Ureter (tissue), 1 donor: ENCODE measurements at regions not wholly inside any gene's neighbourhood (a gene's known extent, or its start where the extent isn't known, plus 50 kb on each side); places are given as distances from the start of the nearest gene placed in this dataset.
"Not testable (repeated sequence)": the region's sequence is repeated elsewhere in the genome, so short reads cannot be mapped to it uniquely, and the experiment has no call there.

ENCODE experiments used
- DNase-seq: peaks from one replicate; pipeline ENCODE4 v3.0.0-alpha.2; 2020; ENCODE audit warnings: low spot score
- donor health status: DM: yes; HTN: yes; CAD: no.

- no peak for DNase-seq
Measured at GRCh38 chr9:90053027-90053426, 448.2 kb downstream of the GADD45G start.

DNA sequence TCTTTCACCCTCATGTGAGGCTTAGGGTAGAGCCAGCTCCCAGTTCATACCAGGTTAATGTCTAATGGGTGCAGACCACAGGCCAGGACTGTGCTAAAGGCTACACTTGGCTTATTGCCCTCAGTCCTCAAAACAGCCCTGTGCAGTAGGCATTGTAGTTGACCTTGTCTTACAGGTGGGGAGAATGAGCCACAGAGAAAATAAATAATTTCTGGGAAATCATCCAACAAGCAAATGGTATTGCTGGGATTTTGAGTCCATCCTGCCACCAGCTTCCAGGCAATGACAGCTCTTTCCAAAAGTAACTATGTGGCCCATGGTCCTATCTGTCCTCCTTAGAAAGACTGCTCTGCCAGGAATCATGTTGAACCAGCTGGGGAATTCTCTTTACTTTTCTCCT lies 450.0 kb downstream of the GADD45G start:
- no peak for DNase-seq

DNA sequence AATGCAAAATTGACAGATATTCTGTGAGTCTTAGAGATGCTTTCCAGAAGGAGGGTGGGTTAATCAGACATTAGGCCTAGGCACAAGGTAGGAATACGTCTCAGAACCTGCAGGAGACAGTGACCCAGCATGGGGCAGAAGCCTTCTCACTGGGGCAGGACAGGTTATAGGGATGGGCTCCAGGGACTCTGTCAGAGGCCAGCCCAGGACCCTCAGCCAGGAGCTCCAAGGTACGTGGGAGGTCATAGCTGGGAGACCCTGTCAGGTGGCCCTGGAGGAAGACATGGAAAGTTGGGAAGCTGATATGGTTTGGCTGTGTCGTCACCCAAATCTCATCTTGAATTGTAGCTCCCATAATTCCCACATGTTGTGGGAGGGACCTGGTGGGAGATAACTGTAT lies 450.4 kb downstream of the GADD45G start:
- DNase-seq = no peak

GRCh38 chr9:90057361-90057760 lies 452.5 kb downstream of the GADD45G start:
- DNase-seq = no peak

DNA sequence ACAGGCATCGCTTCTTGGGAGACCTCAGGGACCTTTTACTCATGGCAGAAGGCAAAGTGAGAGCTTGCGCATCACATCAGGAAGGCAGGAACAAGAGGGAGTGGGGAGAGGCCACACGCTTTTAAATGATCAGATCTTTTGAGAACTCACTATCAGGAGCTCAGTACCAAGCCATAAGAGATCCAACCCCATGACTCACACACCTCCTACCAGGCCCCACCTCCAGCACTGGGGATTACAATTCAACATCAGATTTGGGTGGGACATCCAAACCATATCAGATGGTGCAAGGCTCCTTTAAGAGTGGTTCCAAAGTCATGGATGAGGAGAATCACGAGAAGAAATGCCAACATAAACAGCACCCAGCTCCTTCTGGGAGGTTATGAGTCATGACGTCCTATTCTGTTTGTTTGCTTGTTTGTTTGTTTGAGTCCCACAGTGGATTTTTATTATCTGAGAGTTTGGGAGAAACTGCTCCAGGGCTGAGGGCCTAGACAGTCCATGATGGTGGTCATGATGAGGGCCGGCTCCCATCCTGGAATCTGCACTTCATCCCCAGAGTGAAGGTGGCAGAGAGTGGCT lies 453.5 kb downstream of the GADD45G start:
- DNase-seq = no peak

DNA sequence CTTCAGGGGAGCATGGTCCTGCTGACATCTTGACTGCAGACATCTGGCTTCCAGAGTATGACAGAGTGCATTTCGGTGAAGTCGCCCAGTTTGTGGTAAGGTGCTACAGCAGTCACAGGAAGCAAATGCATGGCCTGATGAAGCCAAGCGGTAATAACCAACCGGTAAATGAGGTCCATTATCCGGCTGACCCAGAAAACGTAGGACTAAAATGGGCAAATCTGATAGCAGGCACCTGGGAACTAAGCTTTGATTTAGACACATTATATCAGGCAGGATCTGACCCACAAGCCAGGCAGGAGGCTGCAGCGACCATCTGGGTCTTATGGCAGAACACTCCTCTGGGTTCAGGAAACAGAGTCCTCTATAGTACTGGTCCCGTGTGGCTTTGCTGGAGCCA lies 454.6 kb downstream of the GADD45G start:
- no peak for DNase-seq

DNA sequence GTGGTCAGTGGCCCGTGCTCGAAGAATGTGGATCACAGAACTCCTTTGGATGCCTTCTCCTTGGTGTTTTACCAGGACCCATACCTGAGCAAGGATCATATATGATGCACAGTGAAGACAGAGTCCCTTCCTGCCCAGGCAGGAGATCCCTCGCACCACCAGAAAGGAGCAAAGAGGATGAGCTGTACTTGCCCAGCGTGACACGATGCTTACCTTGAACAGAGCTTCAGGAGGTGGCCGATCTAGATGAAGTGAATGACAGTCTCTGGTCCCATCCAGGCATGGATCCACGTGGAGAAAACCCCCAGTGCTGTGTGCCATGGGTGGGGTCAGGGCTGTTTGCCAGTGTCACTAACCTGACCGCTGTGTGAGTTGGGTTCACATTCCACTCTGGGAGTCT lies 455.4 kb downstream of the GADD45G start:
- no peak for DNase-seq

DNA sequence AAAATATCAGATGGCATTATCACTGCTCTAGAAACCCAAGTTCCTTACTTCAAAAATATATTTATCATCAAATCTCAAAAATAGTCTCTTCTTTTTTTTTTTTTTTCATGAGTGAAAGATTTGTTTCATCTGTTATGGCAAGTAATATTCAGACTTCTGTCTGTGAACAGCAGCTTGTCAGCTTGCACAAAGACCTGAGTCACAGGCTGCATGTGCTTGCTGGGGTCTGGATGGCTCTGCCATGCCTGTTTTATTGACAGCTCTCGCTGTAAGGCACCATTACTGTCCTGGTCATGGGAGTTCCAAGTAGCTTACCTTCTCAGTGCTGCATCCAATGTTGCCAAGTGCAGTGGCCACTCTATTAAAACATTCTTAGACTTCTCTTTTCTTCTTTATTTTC lies 456.4 kb downstream of the GADD45G start:
- no peak for DNase-seq

- DNase-seq = no peak
Measured at GRCh38 chr9:90062982-90063381, 458.2 kb downstream of the GADD45G start.

- no peak for DNase-seq
Measured at GRCh38 chr9:90064248-90064647, 459.4 kb downstream of the GADD45G start.

- no peak for DNase-seq
Measured at GRCh38 chr9:90064971-90065370, 460.2 kb downstream of the GADD45G start.

DNA sequence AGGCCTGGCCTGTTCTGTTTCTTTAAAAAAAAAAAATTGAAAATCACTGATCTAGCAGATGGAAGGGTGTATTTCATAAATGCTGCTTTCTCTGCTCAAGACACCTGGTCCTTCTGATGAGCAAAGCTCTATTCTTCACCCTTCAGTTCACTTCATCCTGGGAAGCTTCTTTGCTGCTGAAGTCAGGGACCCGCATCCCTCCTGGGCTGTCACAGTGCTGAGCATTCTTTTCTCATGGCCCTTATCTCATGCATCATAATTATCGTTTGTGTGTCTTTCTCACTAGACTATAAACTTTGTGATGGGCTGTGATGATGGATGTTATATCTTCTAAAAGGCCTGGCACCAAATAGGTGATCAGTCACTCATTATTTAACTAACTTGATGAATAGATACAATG lies 461.0 kb downstream of the GADD45G start:
- no peak for DNase-seq

DNA sequence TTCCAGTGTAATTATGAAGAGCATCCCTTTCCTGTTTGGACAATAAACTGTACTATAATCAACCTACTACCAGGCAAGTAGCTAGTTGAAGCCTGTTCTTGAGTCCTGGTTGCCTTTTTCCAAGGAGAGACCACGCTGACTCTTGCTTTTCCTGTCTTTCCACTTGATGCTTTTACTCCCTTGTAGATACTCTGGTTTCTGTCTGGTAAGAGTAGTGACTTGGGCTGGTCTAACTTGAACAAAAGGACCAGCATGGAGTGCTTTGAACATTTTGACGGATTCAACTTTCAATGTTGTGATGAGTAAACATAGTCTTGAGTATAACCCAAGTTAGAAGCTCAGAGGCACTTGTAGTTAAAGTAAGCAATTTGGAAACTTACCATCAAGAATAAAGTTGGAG lies 464.3 kb downstream of the GADD45G start:
- no peak for DNase-seq

- DNase-seq = no peak
Measured at GRCh38 chr9:90070056-90070455, 465.2 kb downstream of the GADD45G start.

DNA sequence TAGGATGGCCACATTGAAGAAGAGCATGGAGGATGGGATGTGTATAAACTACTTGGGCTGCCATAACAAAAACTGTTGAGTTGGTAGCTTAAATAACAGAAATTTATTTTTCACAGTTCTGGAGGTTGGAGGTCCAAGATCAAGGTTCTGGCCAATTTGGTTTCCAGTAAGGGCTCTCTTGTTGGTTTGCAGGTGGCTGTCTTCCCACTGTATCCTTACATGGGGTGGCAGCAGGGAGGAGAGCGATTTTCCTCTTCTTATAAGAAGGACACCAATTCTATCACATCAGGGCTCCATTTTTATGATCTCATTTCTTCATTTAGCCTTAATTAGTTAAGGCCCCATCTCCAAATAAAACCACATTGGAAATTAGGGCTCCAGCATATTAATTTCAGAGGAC lies 465.7 kb downstream of the GADD45G start:
- DNase-seq = no peak

DNA sequence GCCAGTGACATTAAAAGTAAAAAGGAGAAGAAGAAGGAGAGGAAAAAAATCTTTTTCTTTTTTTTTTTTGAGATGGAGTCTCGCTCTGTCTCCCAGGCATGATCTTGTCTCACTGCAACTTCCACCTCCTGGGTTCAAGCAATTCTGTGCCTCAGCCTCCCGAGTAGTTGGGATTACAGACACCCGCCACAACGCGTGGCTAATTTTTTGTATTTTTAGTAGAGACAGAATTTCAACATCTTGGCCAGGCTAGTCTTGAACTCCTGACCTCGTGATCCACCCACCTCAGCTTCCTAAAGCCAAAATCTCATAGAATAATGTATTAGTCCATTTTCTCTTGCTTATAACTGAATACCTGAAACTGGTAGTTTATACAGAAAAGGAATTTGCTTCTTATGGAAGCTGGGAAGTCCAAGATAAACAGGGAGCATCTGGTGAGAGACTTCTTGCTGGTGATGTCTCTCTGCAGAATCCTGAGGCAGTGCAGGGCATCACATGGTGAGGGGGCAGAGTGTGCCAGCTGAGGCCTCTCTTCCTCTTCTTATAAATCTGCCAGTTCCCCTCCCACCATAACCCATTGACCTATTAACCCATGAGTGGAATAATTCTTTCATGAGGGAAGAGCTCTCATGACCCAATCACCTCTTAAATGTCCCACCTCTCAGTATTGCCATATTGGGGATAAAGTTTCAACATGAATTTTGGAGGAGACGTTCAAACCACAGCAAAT lies 466.3 kb downstream of the GADD45G start:
- no peak for DNase-seq

DNA sequence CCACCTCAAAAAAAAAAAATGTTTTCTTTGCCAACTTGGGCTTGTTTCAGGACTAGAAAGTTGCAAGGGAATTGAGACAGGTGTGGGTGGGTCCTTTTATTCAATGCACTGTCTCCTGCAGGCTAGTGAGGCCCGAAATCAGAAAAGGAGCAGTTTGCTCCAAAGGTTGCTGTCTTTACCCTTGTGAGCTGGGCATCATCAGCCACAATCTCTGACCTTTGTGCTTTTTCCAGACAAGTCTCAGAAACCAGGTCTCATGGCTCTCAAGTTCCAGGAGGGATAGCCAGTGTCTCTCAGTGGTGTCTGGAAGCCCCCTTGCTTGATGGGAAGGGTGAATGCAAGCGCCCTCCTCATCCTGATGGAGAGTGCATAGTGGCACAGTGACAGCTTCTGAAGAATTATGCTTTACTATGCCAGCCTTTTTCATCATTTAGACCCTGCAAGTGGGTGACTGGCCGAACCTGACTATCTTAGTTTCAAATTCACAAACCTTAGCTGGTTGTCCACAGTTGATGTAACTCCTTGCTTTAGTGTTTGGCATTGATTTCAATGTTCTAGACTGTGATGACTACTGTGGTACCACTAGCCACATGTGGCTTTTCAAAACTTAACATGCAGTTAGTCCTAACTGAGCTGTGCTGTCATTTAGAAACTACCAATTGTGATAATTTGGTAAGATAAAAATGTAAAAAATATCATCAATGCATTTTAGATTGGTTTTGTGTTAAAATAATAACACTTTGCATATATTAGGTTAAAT lies 468.6 kb downstream of the GADD45G start:
- no peak for DNase-seq

GRCh38 chr9:90074316-90074962 lies 469.6 kb downstream of the GADD45G start:
- no peak for DNase-seq

DNA sequence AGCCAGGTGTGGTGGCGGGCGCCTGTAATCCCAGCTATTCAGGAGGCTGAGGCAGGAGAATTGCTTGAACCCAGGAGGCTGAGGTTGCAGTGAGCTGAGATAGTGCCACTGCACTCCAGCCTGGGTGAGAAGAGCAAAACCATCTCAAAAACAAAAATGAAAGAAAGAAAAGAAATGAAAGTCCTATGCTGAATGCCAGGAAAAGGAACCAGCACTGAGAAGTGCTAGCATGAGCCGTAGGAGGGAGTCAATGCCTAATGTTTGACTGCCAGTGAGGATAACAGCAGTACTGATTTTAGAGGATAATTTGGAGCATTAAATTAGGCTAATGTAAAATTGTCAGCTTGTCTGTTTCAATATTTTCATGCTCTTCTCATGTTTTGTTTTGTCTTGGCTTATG lies 472.8 kb downstream of the GADD45G start:
- not testable (repeated sequence) for DNase-seq

DNA sequence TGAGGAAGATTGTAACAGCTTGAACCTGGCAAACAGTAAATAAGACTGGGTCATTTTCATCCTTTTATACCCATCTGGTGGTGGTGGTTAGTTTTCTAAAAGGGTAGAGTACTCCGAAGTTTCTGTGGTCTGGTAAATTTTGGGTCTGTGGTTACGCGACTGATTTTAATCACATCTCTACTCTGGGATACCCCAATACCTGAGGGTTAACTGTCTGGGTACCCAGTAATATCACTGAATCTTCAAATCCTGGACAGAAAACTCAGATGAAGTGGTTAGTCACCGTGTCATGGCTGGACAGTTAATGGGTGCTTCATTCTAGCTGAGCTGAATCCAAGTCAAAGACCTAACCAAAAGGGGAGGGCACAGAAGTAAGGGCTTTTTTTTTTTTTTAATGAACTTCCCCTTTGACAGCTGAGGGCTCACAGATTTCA lies 474.2 kb downstream of the GADD45G start:
- no peak for DNase-seq

GRCh38 chr9:90085633-90086032 lies 480.8 kb downstream of the GADD45G start:
- no peak for DNase-seq

GRCh38 chr9:90086101-90086511 lies 481.3 kb downstream of the GADD45G start:
- DNase-seq = no peak

DNA sequence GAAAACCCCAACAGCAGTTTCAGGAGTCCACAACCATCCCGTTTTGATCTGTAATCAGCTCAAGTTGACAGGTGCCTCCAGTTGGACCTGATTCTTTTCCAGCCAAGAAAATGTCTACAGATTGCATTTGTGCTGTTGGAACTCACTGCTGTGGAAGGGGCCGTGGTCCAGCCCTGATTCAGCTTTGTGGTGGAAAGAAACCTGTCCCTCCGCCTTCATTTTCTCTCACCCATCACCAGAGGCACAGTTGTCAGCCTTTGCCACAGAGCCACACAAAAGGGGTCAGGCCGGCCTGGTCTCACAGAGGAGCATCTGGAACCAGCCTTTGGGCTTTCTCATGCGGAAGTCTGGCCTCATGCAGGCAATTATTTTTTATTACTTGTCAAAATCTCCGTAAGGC lies 483.6 kb downstream of the GADD45G start:
- DNase-seq = no peak
